ENCODE measurements at regions not wholly inside any gene's neighbourhood (a gene's known extent, or its start where the extent isn't known, plus 50 kb on each side); places are given as distances from the start of the nearest gene placed in this dataset.
"Not testable (repeated sequence)": the region's sequence is repeated elsewhere in the genome, so short reads cannot be mapped to it uniquely, and the experiment has no call there.

DNA sequence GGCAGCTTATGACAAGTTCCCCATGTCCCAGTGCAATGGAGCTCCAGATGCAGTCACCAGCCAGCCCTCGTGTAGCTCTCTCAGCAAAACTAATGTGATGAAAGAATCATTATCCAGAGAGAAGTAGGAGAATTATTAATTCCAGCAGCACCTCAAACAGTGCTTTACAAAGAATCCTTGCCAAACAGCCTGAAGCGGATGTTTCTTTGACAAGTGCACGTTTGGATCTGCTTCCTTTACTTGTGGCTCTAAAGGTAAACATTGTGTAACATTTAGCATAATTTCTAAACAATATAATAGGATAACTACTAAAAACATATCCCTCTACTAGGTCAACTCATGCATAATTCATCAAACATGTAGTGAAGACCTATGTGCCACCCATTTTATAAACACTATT lies 197.0 kb downstream of the FAM181B start:
- DNase-seq (ENCODE audit: low read depth): no peak

DNA sequence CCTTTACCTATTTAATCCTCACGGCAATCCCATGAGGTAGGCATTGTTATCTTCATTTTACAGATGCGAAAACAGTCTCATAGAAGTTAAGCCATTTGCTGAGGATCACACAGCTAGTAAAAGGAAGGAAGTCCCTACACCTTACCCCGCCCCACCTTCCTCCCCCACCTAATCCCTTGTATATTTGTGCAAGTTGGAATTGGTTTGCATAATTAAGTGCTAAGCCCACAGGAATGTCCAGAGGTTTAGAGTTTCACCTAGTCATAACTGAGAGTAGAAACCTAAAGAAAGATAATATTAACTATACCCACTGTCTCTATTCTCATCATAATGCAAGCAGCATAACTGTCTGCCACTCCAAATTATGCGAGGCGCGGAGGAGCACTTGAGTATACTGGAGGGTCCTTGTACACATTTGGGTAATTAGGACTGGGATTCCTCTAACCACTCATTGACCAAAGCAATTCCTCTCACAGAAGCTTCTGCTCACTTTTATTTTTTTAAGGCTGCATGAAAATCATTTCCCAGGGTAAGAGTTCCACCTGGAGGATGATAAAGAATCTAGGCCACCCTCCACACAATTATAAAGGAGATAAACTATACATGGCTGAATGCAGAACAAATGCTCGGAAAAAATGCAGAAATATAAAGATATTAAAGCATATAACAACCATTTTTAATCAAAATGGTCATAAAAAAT lies 199.9 kb downstream of the FAM181B start:
- DNase-seq (ENCODE audit: low read depth): no peak

DNA sequence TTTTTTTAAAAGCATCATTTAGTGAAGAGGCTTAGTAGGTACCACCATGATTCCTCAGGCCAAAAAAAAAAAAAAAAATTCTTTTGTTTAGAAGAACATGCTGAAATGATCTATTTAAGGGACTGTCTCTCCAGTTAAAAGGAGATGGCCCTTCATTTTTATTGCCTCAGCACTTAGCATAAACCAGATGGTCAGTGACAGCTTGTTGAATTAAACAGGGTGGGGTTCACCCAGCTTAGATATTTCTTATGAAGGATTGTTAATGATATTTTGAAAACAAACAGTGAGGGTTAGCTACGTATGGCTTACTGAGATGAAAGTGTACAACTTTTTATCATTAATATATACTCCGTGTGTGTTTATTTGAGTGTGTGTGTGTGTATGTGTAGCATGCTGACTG lies 203.7 kb downstream of the FAM181B start:
- no peak for DNase-seq (ENCODE audit: low read depth)

DNA sequence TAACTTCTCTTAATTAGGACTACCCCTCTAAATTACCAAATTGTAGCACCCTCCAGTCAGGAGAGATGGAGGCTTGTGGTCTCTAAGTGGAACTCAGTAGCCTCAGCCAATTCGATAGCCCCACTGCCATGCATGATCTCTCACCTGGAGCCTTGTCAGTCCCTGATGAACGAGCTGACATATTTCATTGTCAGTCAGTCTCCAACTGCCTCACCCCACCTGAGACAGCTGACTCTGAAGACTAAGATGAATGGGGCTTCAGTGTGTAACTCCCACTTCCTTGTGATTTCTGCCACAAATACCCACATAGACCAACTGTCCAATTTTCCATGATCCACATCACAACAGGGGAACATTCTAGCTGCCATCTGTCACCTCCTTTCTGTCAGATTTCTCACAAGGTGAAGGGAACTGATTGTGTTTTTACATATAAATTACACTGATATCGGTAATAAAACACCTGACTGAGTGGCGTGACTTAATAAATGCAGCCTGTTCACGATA lies 206.5 kb downstream of the FAM181B start:
- DNase-seq (ENCODE audit: low read depth): no peak

DNA sequence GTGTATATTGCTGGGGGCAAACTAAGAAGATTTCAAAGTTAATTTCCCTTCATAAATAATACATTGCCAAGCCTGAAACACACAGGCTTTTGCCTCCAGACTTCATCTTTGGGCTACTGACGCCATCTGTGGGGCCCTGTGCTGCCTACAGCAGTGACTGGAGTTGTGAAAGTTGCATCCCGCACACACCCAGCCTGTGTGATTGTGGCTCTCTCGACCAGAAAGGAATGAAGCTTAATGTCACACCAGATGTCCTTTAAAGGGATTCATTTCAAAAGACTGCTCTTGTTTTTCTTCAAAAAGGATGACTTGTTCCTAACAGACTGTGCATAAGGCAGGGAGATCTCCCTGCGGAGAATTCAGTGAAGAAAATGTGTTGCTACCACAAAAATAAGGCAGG lies 210.5 kb downstream of the FAM181B start:
- no peak for DNase-seq (ENCODE audit: low read depth)

DNA sequence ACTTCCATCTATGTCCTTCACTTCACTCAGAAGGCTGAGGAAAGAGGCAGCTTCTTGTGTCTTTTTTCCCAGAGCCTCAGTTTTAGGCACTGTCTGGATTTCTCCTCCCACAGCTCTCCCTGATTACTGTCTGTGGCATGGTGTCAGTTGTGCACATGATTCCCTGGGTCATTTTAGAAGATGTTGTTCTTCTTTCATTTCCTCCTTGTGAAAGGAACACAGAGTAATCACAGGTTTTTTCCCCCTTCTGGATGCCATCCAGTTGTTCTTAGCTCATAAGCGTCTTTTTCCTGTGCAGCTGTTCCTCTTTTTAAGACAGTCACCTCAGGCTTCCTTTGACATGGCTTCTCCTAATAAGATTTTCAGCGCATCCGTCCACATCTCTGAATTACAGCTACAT lies 212.2 kb downstream of the FAM181B start:
- no peak for DNase-seq (ENCODE audit: low read depth)

DNA sequence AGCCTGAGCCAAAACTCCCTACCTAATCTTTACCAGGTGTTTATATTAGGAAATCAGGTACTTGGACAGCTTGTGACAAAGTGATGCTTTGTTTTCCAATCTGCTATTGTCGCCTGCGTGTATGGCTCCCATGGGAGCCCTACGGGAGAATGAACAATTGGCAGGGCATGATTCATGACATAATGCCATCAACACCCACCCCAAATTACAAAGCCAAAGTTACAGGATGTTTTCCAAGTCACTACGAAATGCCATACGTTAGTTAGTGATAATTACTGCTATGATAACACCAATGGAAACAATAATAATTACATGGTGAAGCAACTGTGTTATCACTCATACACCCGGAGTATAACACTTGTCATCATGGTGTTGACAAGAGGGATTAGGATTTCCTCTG lies 226.4 kb downstream of the FAM181B start:
- DNase-seq (ENCODE audit: low read depth): no peak

DNA sequence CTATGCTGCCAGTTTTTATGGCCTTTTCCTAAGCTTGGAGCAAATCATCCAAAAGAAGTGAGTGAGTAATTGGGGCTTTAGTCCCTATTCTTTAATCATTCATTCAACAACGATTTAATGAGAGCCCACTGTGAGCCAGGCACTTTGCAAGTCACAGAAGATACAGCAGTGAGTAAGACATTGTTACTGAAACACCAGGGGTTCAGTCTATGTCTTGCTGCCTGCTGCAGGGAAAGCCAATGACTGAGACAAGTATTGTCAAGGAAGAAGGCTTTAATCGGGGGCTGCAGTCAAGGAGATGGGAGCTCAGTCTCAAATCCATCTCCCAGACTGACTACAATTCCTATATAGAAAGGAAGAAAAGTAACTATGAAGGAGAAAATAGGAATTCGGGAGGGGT lies 228.3 kb downstream of the FAM181B start:
- DNase-seq (ENCODE audit: low read depth): no peak

DNA sequence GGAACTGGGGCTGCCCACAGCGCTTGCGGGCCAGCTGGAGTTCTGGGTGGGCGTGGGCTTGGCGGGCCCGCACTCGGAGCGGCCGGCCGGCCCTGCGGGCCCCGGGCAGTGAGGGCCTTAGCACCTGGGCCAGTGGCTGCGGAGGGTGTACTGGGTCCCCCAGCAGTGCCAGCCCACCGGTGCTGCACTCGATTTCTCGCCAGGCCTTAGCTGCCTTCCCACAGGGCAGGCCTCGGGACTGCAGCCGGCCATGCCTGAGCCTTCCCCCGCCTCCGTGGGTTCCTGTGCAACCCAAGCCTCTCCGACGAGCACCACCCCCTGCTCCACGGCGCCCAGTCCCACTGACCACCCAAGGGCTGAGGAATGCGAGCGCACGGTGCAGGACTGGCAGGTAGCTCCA lies 232.5 kb downstream of the FAM181B start:
- not testable (repeated sequence) for DNase-seq (ENCODE audit: low read depth)

DNA sequence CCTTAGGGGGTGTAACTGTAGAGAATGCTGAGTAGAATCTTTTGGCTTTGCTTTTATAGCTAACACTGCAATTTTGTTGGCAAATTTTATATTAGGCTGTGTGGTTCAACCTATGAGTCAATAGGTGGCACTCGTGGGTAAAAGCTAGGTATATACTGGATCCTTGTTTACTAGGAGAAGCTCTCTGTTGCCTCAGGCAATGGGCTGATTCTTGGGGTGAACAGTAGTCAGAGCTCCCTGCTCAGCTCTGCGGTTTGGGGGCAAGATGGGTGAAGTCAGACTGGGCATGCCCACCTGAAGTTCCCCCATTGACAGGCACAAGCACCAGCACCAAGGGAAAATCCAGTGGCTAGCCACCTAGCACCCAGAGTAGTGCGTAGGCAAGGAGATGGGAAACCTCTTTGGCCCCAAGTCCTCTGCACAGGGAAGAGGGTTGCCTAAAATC lies 238.7 kb downstream of the FAM181B start:
- no peak for DNase-seq (ENCODE audit: low read depth)

DNA sequence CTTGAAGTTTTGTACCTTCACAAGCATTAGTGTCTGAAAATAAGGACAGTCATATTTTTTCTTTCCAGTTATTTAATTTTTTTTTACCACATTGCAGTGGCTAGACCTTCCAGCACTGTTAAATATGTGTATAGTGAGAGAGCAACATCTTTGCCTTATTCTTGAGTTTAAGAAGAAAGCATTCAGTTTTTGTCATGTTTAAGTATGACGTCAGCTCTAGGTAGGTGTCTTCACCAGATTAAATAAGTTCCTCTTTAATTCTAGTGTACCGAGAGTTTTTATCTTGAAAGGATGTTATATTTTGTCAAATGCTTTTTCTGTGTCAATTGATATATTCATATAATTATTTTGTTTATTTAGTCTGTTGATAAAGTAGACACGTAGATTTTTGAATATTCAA lies 258.8 kb downstream of the FAM181B start:
- no peak for DNase-seq (ENCODE audit: low read depth)

DNA sequence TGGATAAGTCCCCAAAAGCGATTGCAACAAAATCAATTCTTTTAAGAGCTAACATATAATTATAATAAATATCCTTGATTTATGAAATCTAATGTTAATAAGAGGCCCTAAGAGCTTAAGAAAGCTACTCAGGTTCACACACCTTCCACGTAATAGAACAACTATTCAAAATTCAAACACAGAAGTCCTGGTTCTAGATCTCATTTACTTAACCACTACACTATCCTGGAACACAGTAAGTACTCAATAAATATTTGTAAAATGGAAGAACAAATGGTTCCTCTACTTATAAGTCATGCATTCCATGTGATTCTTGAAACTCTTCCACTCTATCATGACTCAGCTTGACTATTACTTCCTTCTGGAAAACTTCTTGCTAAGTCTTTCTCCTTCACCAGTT lies 268.2 kb downstream of the FAM181B start:
- DNase-seq (ENCODE audit: low read depth): no peak

DNA sequence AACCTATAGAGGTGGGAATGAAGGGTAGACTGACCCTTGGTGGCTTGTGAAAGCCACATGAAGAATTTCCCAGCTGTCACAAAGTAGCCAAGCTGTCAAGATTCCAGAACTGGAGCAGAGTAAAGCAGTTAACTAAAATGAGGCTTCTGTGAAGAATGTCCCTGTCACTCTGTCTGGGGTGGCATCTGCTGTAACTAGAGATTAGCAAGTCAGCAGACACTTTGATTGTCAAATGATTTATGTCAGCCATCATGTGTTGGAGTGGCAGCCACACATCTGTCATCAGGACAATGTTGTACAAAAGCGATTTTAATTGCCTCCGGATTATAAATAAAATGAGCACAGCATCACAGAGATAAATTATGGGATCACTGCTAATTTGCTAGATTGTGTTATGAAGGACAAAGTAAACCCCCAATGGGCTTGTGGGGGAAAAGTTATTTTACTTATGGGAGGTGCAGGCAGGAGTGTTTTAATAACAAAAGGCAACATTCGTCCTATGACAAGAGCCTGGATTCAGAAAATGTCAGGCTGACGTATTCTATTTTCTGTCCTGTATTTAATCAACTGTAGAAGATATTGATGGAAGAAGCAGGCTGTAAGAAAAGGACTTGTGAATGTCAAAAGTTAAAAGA lies 270.9 kb downstream of the FAM181B start:
- no peak for DNase-seq (ENCODE audit: low read depth)

DNA sequence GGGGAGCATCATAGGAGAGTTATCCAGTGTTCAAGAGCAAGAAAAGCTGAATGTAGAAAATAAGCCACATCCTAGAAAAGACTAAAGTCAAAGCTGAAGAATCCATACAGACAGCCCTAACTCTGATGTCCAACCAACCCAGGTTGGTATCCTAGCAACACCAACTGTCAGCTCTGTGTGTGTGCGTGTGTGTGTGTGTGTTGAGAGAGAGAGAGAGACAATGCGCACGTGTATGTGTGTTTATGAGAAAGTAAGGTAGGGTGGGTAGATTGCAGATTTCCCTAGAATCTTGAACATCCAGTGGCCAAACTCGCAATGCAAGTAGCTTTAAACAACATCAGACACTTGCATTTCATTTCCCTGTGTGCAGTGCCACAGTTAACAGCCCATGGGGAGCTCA lies 274.9 kb downstream of the FAM181B start:
- DNase-seq (ENCODE audit: low read depth): no peak

DNA sequence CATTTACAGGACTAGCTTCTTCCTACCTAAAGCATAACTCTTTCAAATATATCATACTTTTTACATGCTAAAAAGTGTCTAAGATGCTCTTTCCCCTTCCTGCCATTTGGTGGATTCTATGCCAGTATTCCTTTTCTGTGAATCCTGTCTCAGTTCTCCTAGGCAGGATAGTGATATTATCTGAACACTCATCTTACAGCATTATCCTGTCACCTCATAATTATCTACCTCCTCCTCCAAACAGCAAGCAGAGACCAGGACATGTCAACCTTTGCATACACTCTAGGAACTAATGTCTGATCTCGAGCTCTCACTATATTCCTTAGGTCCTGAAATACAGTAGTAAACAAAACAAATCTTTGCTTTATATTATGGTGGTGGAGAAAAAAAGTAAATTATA lies 275.5 kb downstream of the FAM181B start:
- no peak for DNase-seq (ENCODE audit: low read depth)

DNA sequence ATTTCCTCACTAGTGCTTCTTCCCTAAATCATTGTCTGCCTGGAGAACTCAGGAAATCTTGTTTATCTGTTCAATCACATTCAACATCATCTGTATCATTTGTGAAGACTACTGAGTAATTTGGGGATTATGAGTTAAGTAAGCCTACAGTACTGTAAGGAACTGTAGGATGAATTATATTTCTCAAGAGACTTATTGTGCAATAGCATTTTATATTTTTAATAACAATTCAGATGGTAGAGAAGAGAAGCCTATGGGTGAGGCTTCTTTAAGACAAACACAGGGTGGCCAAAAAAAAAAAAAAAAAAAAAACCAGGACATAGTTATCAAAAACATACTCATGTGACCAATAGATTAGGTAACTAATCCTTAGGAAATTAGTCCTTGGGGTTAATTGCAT lies 282.7 kb downstream of the FAM181B start:
- no peak for DNase-seq (ENCODE audit: low read depth)

DNA sequence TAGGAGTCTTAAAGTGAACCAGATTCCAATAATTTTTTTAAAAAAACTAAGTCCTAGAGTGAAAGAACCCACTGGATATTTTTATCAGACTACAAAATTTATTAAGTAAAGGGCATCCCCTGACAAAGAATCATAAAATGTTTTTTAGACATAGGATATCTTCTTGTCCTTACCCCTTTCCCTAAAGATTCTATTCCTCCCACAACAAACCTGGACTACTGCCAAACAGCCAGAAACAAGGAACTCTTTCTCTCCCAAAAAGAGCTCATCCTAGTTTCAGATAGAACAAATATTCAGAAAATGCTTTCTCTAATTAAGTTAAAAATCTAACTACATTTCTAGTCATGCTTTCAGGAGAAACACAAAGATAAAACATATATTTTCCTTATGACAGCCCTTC lies 327.1 kb downstream of the FAM181B start:
- no peak for DNase-seq (ENCODE audit: low read depth)

DNA sequence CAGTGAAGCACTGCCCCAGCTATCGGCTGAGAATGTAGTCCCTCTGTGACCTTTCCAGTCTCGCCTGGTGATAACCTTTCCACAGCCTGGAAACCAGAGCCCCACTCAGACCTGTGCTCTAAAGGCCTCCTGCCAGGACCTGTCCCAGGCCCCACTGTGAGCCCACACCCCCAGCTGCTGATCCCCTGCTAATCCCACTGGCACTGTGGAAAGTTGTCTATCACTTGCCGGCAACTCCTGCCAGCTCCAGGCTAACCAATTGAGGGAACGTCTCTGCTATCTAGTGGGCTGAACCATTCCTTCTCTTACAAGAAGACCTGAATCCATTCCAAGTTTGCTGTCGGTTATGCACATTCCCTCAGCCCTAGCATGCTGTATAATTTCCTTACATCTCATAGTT lies 328.2 kb downstream of the FAM181B start:
- DNase-seq (ENCODE audit: low read depth): no peak

DNA sequence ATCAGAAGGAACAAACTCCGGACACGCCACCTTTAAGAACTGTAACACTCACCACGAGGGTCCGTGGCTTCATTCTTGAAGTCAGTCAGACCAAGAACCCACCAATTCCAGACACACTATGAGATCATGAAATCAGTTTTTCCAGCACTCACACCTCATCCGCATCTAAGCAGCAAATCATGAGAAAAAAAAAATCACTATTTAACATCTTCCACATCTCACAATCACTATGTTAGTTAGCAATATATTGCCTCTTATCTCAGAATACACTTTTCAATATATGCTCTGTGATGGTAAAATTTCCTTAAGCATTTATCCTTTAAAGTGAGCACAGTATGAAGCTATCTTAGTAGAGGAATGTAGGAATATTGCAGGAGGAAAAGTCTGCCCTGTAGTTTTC lies 328.7 kb downstream of the FAM181B start:
- DNase-seq (ENCODE audit: low read depth): no peak

DNA sequence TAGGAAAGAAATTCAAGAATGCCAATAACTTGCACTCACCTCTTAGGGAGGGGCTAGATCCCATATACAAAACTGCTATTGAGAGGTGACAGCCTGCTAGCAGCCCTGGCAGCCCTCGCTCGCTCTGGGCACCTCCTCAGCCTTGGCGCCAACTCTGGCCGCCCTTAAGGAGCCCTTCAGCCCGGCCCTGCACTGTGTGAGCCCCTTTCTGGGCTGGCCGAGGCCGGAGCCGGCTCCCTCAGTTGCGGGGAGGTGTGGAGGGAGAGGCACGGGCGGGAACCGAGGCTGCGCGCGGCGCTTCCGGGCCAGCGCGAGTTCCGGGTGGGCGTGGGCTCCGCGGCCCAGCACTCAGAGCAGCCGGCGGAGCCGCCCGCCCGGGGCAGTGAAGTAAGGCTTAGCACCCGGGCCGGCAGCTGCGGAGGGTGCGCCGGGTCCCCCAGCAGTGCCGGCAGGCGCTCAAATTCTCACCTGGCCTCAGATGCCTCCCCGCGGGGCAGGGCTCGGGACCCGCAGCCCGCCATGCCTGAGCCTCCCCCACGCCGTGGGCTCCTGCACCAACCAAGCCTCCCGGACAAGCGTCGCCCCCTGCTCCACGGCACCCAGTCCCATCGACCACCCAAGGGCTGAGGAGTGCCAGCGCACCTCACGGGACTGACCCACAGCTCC lies 329.9 kb downstream of the FAM181B start:
- DNase-seq (ENCODE audit: low read depth): no peak

DNA sequence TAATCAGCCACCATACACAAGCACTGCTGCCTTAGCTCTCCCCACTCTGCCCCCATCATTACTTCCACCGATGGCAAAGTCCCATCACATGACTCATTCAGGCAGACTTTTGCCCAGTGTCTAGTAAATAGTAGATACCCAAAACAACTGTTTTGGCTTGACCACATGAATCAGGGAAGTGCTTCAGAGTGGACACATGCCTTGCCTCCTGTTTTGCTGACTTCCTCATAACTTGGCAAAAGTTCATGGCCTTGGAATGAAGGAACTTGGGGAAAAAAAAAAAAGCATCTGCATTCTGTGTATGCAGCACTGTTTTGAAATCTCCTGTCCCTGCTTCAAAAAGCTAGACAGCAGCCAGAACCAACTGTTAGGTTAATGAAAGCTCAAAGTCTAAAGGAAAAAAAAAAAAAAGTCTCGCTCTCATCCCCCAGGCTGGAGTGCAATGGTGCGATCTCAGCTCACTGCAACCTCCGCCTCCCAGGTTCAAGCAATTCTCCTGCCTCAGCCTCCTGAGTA lies 335.3 kb downstream of the FAM181B start:
- no peak for DNase-seq (ENCODE audit: low read depth)

DNA sequence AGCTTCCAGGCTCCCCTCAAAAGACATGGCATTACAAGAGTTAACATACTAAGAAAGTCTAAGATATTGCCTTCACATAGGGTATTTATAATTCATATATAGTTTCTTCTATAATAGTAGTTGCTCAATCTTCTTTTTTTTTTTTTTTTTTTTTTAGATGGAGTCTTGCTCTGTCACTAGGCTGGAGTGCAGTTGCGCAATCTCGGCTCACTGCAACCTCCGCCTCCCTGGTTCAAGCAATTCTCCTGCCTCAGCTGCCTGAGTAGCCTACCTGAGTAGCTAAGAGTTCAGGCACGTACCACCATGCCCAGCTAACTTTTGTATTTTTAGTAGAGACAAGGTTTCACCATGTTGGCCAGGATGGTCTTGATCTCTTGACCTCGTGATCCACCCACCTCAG lies 337.0 kb downstream of the FAM181B start:
- DNase-seq (ENCODE audit: low read depth): not testable (repeated sequence)

DNA sequence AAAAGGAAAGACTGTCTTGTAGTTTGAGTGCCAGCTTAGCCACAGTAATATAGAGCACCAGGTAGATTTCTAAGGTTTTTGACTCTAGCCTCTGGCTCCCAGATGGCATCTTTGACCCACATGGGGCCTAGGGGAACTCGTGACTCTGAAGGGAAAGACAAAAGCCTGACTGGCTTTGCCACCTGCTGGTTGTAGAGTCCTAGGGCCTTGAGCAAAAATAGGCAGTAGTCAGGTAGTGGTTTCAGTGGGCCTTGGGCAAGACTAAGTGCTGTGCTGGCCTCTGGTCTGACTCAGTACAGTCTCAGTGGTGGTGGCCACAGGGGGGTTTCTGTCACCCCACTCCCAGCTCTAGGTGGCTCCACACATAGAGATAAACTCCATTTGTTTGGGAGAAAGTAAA lies 349.4 kb downstream of the FAM181B start:
- DNase-seq (ENCODE audit: low read depth): no peak

All from amniotic epithelial cell (primary cell).